GM12874 (cell line): ENCODE measurements at regions not wholly inside any gene's neighbourhood (a gene's known extent, or its start where the extent isn't known, plus 50 kb on each side); places are given as distances from the start of the nearest gene placed in this dataset.

Experiments used
- TF ChIP-seq, protein P1 (sequence below): IDR thresholded peaks from 2 replicates; pipeline ENCODE4 v1.5.1; 2011; ENCODE audit warnings: low read depth, mild to moderate bottlenecking, control low read depth, low read length, moderate library complexity; ENCODE audit not compliant: insufficient read depth

DNA sequence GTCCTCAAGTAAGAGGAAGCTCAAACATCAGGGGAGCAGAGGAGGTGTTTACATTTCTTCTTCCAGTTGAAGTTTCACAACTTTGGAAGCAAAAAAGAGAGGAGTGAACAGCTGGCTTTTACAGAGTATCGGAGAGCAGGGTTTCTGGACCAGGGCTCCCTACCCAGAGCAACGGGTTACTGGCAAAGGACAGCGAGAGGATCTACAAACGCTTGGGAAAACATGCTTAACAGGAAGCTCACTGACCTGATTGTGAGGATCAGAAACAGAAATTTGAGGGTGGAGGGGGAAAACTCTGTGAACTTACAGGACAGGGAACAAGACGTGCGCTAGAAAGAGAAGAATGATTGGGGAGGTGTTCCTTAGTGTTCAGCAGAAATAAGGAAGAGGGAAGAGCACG, 85.7 kb upstream of the TAB2 start:
- TF ChIP-seq, protein P1, sequence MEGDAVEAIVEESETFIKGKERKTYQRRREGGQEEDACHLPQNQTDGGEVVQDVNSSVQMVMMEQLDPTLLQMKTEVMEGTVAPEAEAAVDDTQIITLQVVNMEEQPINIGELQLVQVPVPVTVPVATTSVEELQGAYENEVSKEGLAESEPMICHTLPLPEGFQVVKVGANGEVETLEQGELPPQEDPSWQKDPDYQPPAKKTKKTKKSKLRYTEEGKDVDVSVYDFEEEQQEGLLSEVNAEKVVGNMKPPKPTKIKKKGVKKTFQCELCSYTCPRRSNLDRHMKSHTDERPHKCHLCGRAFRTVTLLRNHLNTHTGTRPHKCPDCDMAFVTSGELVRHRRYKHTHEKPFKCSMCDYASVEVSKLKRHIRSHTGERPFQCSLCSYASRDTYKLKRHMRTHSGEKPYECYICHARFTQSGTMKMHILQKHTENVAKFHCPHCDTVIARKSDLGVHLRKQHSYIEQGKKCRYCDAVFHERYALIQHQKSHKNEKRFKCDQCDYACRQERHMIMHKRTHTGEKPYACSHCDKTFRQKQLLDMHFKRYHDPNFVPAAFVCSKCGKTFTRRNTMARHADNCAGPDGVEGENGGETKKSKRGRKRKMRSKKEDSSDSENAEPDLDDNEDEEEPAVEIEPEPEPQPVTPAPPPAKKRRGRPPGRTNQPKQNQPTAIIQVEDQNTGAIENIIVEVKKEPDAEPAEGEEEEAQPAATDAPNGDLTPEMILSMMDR, result no peak

DNA sequence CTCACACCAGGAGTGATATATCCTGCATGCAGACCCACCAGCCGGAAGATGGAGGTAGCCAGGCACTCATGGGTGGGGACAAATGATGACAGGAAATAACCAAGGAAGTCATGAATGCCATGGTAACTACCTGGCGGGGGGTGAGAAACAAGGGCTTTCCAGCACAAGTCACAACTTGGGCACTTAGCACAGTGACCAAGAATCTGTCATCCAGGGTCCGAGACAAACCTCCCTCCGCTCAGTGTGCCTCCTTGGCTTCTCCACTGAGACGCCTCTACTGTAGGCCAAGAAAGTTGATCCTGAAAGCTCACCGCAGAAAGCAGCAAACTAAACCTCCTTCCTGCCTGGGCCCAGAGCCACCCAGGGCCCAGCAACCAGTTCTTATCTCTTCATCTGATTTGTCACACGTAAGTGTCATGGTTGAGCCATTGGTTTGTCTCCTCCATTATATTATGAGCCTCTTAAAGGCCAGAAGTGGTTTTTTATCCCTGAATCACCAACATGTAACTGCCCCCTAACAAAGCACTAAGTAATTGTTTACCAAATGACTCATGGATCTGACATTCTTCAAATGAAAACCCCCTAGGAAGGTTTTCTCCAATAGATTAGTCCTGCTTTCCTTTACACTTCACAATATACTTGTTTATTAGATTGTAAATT, 84.3 kb upstream of the TAB2 start:
- TF ChIP-seq, protein P1, result no peak

DNA sequence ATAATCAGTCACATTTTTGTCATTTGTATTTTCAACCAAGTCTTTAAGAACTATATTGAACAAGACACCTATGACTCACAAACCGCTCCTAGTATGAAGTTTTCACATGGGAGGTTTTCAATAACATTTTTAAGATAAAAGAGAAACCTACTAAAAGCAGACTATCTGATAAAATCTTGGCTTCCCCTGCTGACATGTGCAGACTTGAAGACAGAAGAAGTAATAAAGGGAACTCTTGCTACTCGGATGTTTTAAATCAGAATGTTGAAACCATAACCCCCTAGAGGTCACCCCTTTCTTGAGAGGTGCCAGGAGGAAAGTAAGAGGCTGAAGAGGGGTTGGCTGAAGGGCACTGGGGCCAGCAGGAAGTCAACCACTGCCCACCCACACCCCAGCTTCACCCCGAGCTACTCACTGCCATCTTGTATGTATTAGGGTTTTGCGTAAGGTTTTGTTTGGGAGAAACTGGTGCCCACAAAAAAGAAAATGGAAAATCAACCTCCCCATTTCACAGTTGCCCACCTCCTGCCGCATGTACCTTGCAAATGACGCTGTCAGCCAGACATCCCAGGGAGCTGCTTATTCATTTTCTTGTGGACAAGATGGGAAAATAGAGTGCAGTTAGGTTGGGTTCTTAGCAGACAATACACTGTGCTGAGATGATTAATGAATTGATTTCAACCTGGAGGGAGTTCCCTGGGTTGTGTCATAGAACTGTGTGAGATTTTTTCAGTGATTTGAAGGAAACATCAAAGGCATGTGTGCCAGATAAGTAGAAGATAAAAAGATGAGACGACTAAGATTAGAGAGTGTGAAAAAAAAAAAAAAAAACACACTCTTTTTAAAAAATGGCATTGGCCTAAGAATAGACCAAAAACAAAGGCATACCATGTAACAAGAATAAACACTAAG, 83.2 kb upstream of the TAB2 start:
- TF ChIP-seq, protein P1, result no peak

- TF ChIP-seq, protein P1, result no peak
These were observed 82.4 kb upstream of the TAB2 start for GRCh38 chr6:149235130-149235561.

DNA sequence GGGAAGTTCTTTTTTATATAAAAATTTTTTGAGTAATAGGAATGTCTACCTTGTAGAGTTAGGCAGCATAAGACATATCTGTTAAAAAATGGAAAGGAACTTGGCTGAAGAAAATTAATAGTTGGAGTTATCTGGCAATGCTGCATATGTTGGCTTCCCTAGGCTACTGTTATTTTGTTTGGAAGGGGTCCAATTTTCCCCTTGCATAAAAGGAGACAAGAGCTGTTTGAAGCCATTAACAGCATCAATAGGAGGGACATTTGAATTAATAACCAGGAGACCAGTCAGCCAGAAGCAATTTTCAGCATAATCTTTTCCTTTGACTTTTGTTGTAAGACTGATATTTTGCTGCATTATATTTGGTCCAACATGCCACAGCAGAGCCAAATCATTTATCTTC, 80.9 kb upstream of the TAB2 start:
- TF ChIP-seq, protein P1, result no peak

DNA sequence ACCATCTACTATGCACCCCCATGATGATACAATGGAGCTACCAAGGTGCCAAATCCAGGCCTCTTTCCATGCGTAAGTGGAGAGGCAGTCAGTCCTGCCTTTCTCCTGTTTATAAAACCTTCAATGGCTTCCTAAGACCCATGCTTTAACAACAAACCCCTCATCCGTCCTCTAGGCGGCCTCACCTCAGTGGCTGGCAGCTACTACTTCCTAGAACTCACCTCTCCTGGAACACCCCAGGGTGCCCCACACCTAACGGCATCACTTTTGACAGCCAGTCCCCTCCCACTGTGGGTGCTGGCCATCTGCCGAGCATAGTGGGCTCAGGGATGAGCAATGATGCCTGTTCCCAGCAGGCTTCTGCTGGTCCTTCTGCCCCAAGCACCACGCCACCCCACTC, 80.0 kb upstream of the TAB2 start:
- TF ChIP-seq, protein P1, result no peak

DNA sequence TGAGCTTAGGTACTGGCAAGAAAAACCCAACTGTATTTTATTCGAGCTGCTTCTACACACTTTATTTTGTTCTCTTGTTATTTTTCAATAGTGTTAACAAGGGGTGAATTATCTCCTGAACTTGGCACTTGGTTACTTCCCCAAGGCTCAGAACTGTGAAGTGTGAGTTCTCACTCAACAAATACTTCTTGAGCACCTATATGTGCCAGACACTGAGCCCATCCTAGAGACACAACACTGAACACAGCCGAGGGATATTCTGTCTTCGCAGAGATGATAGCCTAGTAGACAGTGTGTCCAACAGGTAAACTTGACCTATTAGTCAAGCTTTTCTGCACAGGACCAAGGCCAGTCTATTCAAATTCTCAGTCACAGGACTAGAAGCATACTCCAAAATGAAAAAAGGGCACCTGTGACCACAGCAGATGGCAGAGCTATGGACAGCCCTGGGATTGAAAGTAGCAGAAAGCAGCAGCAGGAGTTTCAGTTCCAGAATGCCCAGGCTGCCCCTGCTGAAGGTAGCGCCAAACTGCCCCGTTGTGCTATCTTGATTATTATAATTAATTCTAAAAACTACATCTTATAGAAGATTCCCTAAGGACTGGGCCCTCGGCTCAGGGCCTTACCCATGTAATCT, 77.8 kb upstream of the TAB2 start:
- TF ChIP-seq, protein P1, result no peak
